CD14-positive monocyte (primary cell): ENCODE measurements at regions not wholly inside any gene's neighbourhood (a gene's known extent, or its start where the extent isn't known, plus 50 kb on each side); places are given as distances from the start of the nearest gene placed in this dataset.
"Not testable (repeated sequence)": the region's sequence is repeated elsewhere in the genome, so short reads cannot be mapped to it uniquely, and the experiment has no call there.

Source experiments
- DNase-seq, 3 donors: peaks; one replicate each; pipeline ENCODE4 v3.0.0-alpha.2; 2011 to 2022
- H2AFZ ChIP-seq: 2 replicates; pipeline ENCODE4 v1.6.0; 2012; ENCODE audit warnings: mild to moderate bottlenecking, low read depth, low read length, inconsistent platforms; ENCODE audit not compliant: insufficient read depth, poor library complexity, severe bottlenecking
- H3K27ac ChIP-seq, 2 donors: 1 replicate in 1 of 2; 2 replicates in 1 of 2; pipeline ENCODE4 v1.5.1; 2012 to 2013; ENCODE audit warnings: low read length in 2 of 2, control low read depth in 1 of 2, inconsistent platforms in 1 of 2, low read depth in 1 of 2, mild to moderate bottlenecking in 1 of 2
- H3K27me3 ChIP-seq, 2 donors: one replicate each; pipeline versions ENCODE4 v1.6.0 to v1.6.1; 2011 to 2013; ENCODE audit warnings: low read length in 2 of 2; ENCODE audit not compliant: control insufficient read depth in 2 of 2, insufficient read depth in 2 of 2
- H3K36me3 ChIP-seq, 2 donors: replicated peaks in 1 of 2; 1 replicate in 1 of 2; 2 replicates in 1 of 2; pipeline versions ENCODE4 v1.5.1 to v1.6.1; 2012 to 2013; ENCODE audit warnings: low read length in 2 of 2, control low read depth in 1 of 2, inconsistent platforms in 1 of 2, mild to moderate bottlenecking in 1 of 2; ENCODE audit not compliant: insufficient read depth in 2 of 2, control insufficient read depth in 1 of 2
- H3K4me1 ChIP-seq, 2 donors: 1 replicate in 1 of 2; 2 replicates in 1 of 2; pipeline versions ENCODE4 v1.5.1 to v1.6.1; 2012 to 2013; ENCODE audit warnings: low read length in 2 of 2, control low read depth in 1 of 2, inconsistent platforms in 1 of 2, mild to moderate bottlenecking in 1 of 2, moderate library complexity in 1 of 2; ENCODE audit not compliant: insufficient read depth in 2 of 2, control insufficient read depth in 1 of 2
- H3K4me2 ChIP-seq: replicated peaks from 2 replicates; pipeline ENCODE3; 2012; ENCODE audit warnings: low read length, moderate library complexity, mild to moderate bottlenecking; ENCODE audit not compliant: poor library complexity, severe bottlenecking; ENCODE audit errors: extremely low read depth
- H3K4me3 ChIP-seq, 3 experiments: fragments of 200-600 bp in 1 of 3; sonication (generic) in 1 of 3; replicated peaks in 1 of 3; 1 replicate in 2 of 3; 2 replicates in 1 of 3; pipeline ENCODE4 v1.5.1; 2011 to 2013; ENCODE audit warnings: low read length in 3 of 3, mild to moderate bottlenecking in 3 of 3, control low read depth in 2 of 3, low read depth in 2 of 3, inconsistent platforms in 1 of 3, moderate library complexity in 1 of 3
- H3K79me2 ChIP-seq: 2 replicates; pipeline ENCODE4 v1.6.0; 2012; ENCODE audit warnings: mild to moderate bottlenecking, control low read depth, inconsistent platforms, low read length, moderate library complexity; ENCODE audit not compliant: insufficient read depth
- H3K9ac ChIP-seq: 2 replicates; pipeline ENCODE4 v1.6.0; 2017; ENCODE audit warnings: low read length, mild to moderate bottlenecking; ENCODE audit not compliant: insufficient read depth, poor library complexity, severe bottlenecking
- H3K9me3 ChIP-seq, 2 donors: replicated peaks in 1 of 2; 1 replicate in 1 of 2; 2 replicates in 1 of 2; pipeline versions ENCODE4 v1.5.1 to v1.6.1; 2012 to 2013; ENCODE audit warnings: low read length in 2 of 2, control low read depth in 1 of 2; ENCODE audit not compliant: control insufficient read depth in 1 of 2, insufficient read depth in 1 of 2
- H4K20me1 ChIP-seq: 2 replicates; pipeline ENCODE4 v1.6.0; 2012; ENCODE audit warnings: mild to moderate bottlenecking, low read length, control low read depth, moderate library complexity; ENCODE audit not compliant: insufficient read depth
- H3K27ac Mint-ChIP-seq, 7 donors: one replicate each; pipeline ENCODE4 v1.8.0; 2020; ENCODE audit warnings: mild to moderate bottlenecking in 7 of 7, mixed read lengths in 7 of 7, moderate library complexity in 6 of 7, inconsistent platforms in 2 of 7
- H3K27me3 Mint-ChIP-seq, 3 donors: one replicate each; pipeline ENCODE4 v1.8.0; 2021 to 2022; ENCODE audit warnings: low read depth in 3 of 3, mild to moderate bottlenecking in 3 of 3, mixed read lengths in 3 of 3, moderate library complexity in 3 of 3, inconsistent platforms in 1 of 3
- H3K36me3 Mint-ChIP-seq, 2 donors: one replicate each; pipeline ENCODE4 v1.8.0; 2020; ENCODE audit warnings: mixed read lengths in 2 of 2, inconsistent platforms in 1 of 2, mild to moderate bottlenecking in 1 of 2
- H3K4me1 Mint-ChIP-seq: one replicate; pipeline ENCODE4 v1.8.0; 2020; ENCODE audit warnings: mild to moderate bottlenecking, mixed read lengths
- H3K4me3 Mint-ChIP-seq, 2 donors: one replicate each; pipeline ENCODE4 v1.8.0; 2020; ENCODE audit warnings: mild to moderate bottlenecking in 2 of 2, mixed read lengths in 2 of 2, moderate library complexity in 1 of 2
- H3K9me3 Mint-ChIP-seq, 7 donors: one replicate each; pipeline ENCODE4 v1.8.0; 2020 to 2022; ENCODE audit warnings: mixed read lengths in 7 of 7, mild to moderate bottlenecking in 6 of 7, moderate library complexity in 6 of 7, inconsistent platforms in 2 of 7
- CTCF ChIP-seq: fragments of 200-600 bp; IDR thresholded peaks from one replicate; pipeline ENCODE4 v1.8.0; 2022; ENCODE audit warnings: antibody characterized with exemption, mild to moderate bottlenecking
- WGBS: methylation state at CpG from one replicate; pipeline ENCODE4 v1.1.5; 2013; ENCODE audit warnings: missing lambda C conversion rate; ENCODE audit not compliant: insufficient coverage; 5-methylcytosine and 5-hydroxymethylcytosine counted together
- intact Hi-C, 2 donors: fragments of 100-400 bp; cut with micrococcal nuclease; formaldehyde crosslinking; loops; one replicate each; pipeline versions ENCODE4 v1.15.0 to v1.15.1; 2023

GRCh38 chr11:71089571-71089970, 162.8 kb downstream of the SHANK2 start:
- no peaks in the 10 kb centered on the region for H3K27me3 ChIP-seq
- WGBS: 72% methylated on average over 10 of the region's 11 CpGs
- no peak overlapping the region for H3K4me3 ChIP-seq
- no peak overlapping the region for H3K9ac ChIP-seq
- no peak overlapping the region for H2AFZ ChIP-seq
- H3K4me1 ChIP-seq: no peaks in the 10 kb centered on the region
- no peaks in the 10 kb centered on the region for H4K20me1 ChIP-seq
- no peak for TF ChIP-seq CTCF
- DNase-seq: no peak
- H3K27me3 Mint-ChIP-seq: peaks cover 2 to 9% (median 4%) of the 10 kb centered on the region in 3 donors
- no peak overlapping the region for H3K27ac ChIP-seq
- no peak overlapping the region for H3K4me2 ChIP-seq
- H3K9me3 ChIP-seq: no peaks in the 10 kb centered on the region
- no peaks in the 10 kb centered on the region for H3K36me3 Mint-ChIP-seq
- H3K79me2 ChIP-seq: no peaks in the 10 kb centered on the region
- intact Hi-C loops: no loop called here
- H3K4me3 Mint-ChIP-seq: no peak overlapping the region
- peaks cover 0 to 2% (median 0%) of the 10 kb centered on the region in 7 donors for H3K9me3 Mint-ChIP-seq
- no peaks in the 10 kb centered on the region for H3K4me1 Mint-ChIP-seq
- H3K36me3 ChIP-seq: no peaks in the 10 kb centered on the region
- H3K27ac Mint-ChIP-seq: no peak overlapping the region

GRCh38 chr11:71088314-71089215, 163.8 kb downstream of the SHANK2 start:
- H3K27me3 ChIP-seq, H3K27ac ChIP-seq, H3K4me3 Mint-ChIP-seq, H3K36me3 Mint-ChIP-seq, H3K4me2 ChIP-seq, H3K9me3 Mint-ChIP-seq, DNase-seq, H3K27me3 Mint-ChIP-seq, H2AFZ ChIP-seq, H3K4me3 ChIP-seq, H4K20me1 ChIP-seq, H3K79me2 ChIP-seq, H3K9me3 ChIP-seq, H3K4me1 Mint-ChIP-seq, H3K27ac Mint-ChIP-seq, intact Hi-C loops, H3K9ac ChIP-seq, H3K4me1 ChIP-seq, H3K36me3 ChIP-seq: not testable (repeated sequence)
- 98% methylated on average over 8 of the region's 20 CpGs for WGBS
